HepG2 (cell line): ENCODE measurements at regions not wholly inside any gene's neighbourhood (a gene's known extent, or its start where the extent isn't known, plus 50 kb on each side); places are given as distances from the start of the nearest gene placed in this dataset.

ENCODE experiments used
- AGO2 ChIP-seq: fragments of 200-400 bp; formaldehyde crosslinking; optimal IDR thresholded peaks from 2 replicates; pipeline ENCODE3; 2017; ENCODE audit warnings: mild to moderate bottlenecking, low read depth, low read length, moderate library complexity
- CBFB ChIP-seq: sonication (generic); formaldehyde crosslinking; IDR thresholded peaks from 2 replicates; pipeline ENCODE4 v1.4.0; 2020; ENCODE audit warnings: missing genetic modification reagents
- CEBPG ChIP-seq: IDR thresholded peaks from 2 replicates; pipeline ENCODE4 v1.6.1; 2016
- GATAD1 ChIP-seq: IDR thresholded peaks from 2 replicates; pipeline ENCODE4 v1.6.1; 2016; ENCODE audit warnings: missing genetic modification reagents, missing compliant biosample characterization
- JUNB ChIP-seq: sonication (generic); formaldehyde crosslinking; IDR thresholded peaks from 2 replicates; pipeline ENCODE4 v1.8.0; 2022; ENCODE audit warnings: missing genetic modification reagents, mild to moderate bottlenecking, borderline replicate concordance
- NFYC ChIP-seq: IDR thresholded peaks from 2 replicates; pipeline ENCODE4 v1.6.1; 2016; ENCODE audit warnings: missing genetic modification reagents, missing compliant biosample characterization
- RBAK ChIP-seq: sonication (generic); formaldehyde crosslinking; IDR thresholded peaks from 2 replicates; pipeline ENCODE4 v1.5.1; 2020; ENCODE audit warnings: mild to moderate bottlenecking, missing genetic modification reagents
- SATB2 ChIP-seq: sonication (generic); formaldehyde crosslinking; IDR thresholded peaks from 2 replicates; pipeline ENCODE4 v1.5.0; 2020; ENCODE audit warnings: missing genetic modification reagents
- SP1 ChIP-seq, 2 experiments: fragments of 450-650 bp in 1 of 2; sonication (generic) in 1 of 2; formaldehyde crosslinking in 1 of 2; IDR thresholded peaks; 2 replicates each; pipeline versions ENCODE4 v1.4.0 to v1.6.1; 2016 to 2020; ENCODE audit warnings: missing genetic modification reagents in 1 of 2
- TGIF2 ChIP-seq: IDR thresholded peaks from 2 replicates; pipeline ENCODE4 v1.6.1; 2016; ENCODE audit warnings: control low read depth, missing compliant biosample characterization
- ZNF24 ChIP-seq: fragments of 450-650 bp; IDR thresholded peaks from 2 replicates; pipeline ENCODE4 v1.6.1; 2017; ENCODE audit warnings: antibody characterized with exemption, mild to moderate bottlenecking
- ZNF430 ChIP-seq: sonication (generic); formaldehyde crosslinking; IDR thresholded peaks from 2 replicates; pipeline ENCODE4 v1.9.0; 2021; ENCODE audit warnings: mild to moderate bottlenecking, missing genetic modification reagents
- ZNF709 ChIP-seq: sonication (generic); formaldehyde crosslinking; IDR thresholded peaks from 2 replicates; pipeline ENCODE4 v1.5.0; 2020; ENCODE audit warnings: mild to moderate bottlenecking, missing genetic modification reagents
- TF ChIP-seq, protein P1 (sequence below): sonication (generic); formaldehyde crosslinking; IDR thresholded peaks from 2 replicates; pipeline ENCODE4 v1.5.1; 2020; ENCODE audit warnings: mild to moderate bottlenecking, missing genetic modification reagents, borderline replicate concordance
- TF ChIP-seq, protein P2 (sequence below): sonication (generic); formaldehyde crosslinking; IDR thresholded peaks from 2 replicates; pipeline ENCODE4 v1.4.0; 2020; ENCODE audit warnings: missing genetic modification reagents
- TF ChIP-seq, protein P3 (sequence below): sonication (generic); formaldehyde crosslinking; IDR thresholded peaks from 2 replicates; pipeline ENCODE4 v1.4.0; 2020; ENCODE audit warnings: missing genetic modification reagents
- TF ChIP-seq, protein P4 (sequence below): sonication (generic); formaldehyde crosslinking; IDR thresholded peaks from 2 replicates; pipeline ENCODE4 v1.8.1; 2023; ENCODE audit warnings: mild to moderate bottlenecking, missing genetic modification reagents
- TF ChIP-seq, protein P5 (sequence below): sonication (generic); formaldehyde crosslinking; IDR thresholded peaks from 2 replicates; pipeline ENCODE4 v1.4.0; 2020; ENCODE audit warnings: missing genetic modification reagents, borderline replicate concordance

DNA sequence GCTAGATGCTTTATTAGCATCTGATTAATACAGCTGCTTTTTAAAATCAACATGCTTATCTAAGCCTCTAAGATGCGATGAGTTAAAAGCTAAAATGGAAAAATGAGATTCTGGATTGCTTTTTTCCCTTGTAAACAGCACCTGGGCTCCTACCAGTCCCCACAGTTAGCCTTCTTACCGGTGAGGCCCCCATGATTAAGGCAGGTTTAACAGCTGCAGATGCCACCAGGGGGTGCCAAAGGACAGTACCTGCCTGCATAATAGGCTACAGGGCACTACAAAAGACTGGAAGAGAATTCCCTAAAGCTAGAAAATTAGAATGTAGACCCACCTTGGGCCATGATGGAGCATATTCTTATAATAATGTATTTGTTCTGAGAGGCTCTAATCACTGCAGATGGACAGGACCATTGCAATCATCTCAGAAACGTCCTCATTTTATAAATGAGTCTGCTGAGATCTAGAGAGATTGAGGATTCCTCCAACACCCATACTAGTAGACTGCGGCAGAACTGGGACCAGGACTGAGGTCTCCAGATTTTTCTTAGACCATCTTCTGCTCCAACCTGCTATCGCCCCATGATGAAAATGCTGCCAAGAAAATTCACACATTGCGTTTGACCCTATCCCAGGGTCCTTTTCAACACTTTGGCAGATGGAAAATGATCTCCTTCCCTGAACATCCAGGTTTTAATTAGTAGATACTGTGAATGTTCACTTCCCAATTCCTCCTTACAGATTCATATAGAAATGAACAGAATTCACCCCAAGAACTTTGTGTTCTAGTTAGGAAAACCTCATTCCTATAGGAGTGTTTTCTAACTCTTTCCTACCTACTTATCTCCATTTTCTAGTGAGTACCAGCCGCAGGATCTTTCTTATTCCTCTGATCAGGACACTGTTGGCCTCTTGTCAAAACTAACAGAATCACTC lies 148.8 kb downstream of the RPS12 start (continued):
- TF ChIP-seq SP1 (IDR thresholded peaks at IDR 0.05) (no peak), SP1 (CRISPR knock-in tag; IDR thresholded peaks at IDR 0.05) (no peak), CBFB (CRISPR knock-in tag) (no peak), ZNF709 (CRISPR knock-in tag) (no peak), RBAK (CRISPR knock-in tag) (no peak), SATB2 (CRISPR knock-in tag) (no peak), TGIF2 (CRISPR knock-in tag) (no peak), ZNF430 (CRISPR knock-in tag) (no peak), AGO2 (no peak), JUNB (CRISPR knock-in tag) (no peak), ZNF24 (0 out of 2 replicates have a peak, but pooled peaks have one; percentile 48), NFYC (CRISPR knock-in tag) (no peak), GATAD1 (0 out of 2 replicates have a peak, but pooled peaks have one; percentile 26), CEBPG (CRISPR knock-in tag) (0 out of 2 replicates have a peak, but pooled peaks have one; percentile 23)
- TF ChIP-seq, protein P1, sequence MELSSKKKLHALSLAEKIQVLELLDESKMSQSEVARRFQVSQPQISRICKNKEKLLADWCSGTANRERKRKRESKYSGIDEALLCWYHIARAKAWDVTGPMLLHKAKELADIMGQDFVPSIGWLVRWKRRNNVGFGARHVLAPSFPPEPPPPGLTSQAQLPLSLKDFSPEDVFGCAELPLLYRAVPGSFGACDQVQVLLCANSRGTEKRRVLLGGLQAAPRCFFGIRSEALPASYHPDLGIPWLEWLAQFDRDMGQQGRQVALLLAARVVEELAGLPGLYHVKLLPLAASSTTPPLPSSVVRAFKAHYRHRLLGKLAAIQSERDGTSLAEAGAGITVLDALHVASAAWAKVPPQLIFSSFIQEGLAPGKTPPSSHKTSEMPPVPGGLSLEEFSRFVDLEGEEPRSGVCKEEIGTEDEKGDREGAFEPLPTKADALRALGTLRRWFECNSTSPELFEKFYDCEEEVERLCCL = no peak
- TF ChIP-seq, protein P2, sequence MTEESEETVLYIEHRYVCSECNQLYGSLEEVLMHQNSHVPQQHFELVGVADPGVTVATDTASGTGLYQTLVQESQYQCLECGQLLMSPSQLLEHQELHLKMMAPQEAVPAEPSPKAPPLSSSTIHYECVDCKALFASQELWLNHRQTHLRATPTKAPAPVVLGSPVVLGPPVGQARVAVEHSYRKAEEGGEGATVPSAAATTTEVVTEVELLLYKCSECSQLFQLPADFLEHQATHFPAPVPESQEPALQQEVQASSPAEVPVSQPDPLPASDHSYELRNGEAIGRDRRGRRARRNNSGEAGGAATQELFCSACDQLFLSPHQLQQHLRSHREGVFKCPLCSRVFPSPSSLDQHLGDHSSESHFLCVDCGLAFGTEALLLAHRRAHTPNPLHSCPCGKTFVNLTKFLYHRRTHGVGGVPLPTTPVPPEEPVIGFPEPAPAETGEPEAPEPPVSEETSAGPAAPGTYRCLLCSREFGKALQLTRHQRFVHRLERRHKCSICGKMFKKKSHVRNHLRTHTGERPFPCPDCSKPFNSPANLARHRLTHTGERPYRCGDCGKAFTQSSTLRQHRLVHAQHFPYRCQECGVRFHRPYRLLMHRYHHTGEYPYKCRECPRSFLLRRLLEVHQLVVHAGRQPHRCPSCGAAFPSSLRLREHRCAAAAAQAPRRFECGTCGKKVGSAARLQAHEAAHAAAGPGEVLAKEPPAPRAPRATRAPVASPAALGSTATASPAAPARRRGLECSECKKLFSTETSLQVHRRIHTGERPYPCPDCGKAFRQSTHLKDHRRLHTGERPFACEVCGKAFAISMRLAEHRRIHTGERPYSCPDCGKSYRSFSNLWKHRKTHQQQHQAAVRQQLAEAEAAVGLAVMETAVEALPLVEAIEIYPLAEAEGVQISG (CRISPR knock-in tag) = no peak
- TF ChIP-seq, protein P3, sequence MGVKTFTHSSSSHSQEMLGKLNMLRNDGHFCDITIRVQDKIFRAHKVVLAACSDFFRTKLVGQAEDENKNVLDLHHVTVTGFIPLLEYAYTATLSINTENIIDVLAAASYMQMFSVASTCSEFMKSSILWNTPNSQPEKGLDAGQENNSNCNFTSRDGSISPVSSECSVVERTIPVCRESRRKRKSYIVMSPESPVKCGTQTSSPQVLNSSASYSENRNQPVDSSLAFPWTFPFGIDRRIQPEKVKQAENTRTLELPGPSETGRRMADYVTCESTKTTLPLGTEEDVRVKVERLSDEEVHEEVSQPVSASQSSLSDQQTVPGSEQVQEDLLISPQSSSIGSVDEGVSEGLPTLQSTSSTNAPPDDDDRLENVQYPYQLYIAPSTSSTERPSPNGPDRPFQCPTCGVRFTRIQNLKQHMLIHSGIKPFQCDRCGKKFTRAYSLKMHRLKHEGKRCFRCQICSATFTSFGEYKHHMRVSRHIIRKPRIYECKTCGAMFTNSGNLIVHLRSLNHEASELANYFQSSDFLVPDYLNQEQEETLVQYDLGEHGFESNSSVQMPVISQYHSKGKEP (CRISPR knock-in tag) = no peak
- TF ChIP-seq, protein P4, sequence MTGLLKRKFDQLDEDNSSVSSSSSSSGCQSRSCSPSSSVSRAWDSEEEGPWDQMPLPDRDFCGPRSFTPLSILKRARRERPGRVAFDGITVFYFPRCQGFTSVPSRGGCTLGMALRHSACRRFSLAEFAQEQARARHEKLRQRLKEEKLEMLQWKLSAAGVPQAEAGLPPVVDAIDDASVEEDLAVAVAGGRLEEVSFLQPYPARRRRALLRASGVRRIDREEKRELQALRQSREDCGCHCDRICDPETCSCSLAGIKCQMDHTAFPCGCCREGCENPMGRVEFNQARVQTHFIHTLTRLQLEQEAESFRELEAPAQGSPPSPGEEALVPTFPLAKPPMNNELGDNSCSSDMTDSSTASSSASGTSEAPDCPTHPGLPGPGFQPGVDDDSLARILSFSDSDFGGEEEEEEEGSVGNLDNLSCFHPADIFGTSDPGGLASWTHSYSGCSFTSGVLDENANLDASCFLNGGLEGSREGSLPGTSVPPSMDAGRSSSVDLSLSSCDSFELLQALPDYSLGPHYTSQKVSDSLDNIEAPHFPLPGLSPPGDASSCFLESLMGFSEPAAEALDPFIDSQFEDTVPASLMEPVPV = no peak
- TF ChIP-seq, protein P5, sequence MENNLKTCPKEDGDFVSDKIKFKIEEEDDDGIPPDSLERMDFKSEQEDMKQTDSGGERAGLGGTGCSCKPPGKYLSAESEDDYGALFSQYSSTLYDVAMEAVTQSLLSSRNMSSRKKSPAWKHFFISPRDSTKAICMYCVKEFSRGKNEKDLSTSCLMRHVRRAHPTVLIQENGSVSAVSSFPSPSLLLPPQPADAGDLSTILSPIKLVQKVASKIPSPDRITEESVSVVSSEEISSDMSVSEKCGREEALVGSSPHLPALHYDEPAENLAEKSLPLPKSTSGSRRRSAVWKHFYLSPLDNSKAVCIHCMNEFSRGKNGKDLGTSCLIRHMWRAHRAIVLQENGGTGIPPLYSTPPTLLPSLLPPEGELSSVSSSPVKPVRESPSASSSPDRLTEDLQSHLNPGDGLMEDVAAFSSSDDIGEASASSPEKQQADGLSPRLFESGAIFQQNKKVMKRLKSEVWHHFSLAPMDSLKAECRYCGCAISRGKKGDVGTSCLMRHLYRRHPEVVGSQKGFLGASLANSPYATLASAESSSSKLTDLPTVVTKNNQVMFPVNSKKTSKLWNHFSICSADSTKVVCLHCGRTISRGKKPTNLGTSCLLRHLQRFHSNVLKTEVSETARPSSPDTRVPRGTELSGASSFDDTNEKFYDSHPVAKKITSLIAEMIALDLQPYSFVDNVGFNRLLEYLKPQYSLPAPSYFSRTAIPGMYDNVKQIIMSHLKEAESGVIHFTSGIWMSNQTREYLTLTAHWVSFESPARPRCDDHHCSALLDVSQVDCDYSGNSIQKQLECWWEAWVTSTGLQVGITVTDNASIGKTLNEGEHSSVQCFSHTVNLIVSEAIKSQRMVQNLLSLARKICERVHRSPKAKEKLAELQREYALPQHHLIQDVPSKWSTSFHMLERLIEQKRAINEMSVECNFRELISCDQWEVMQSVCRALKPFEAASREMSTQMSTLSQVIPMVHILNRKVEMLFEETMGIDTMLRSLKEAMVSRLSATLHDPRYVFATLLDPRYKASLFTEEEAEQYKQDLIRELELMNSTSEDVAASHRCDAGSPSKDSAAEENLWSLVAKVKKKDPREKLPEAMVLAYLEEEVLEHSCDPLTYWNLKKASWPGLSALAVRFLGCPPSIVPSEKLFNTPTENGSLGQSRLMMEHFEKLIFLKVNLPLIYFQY (CRISPR knock-in tag) = no peak
